GM19025 (cell line): ENCODE measurements at regions not wholly inside any gene's neighbourhood (a gene's known extent, or its start where the extent isn't known, plus 50 kb on each side); places are given as distances from the start of the nearest gene placed in this dataset.
"Not testable (repeated sequence)": the region's sequence is repeated elsewhere in the genome, so short reads cannot be mapped to it uniquely, and the experiment has no call there.

ENCODE experiments used
- ATAC-seq: cut with Tn5 transposase; IDR thresholded peaks from one replicate; pipeline ENCODE4 v1.9.1; 2021; ENCODE audit warnings: mild to moderate bottlenecking, low read depth, moderate library complexity; ENCODE audit not compliant: unreplicated experiment

DNA sequence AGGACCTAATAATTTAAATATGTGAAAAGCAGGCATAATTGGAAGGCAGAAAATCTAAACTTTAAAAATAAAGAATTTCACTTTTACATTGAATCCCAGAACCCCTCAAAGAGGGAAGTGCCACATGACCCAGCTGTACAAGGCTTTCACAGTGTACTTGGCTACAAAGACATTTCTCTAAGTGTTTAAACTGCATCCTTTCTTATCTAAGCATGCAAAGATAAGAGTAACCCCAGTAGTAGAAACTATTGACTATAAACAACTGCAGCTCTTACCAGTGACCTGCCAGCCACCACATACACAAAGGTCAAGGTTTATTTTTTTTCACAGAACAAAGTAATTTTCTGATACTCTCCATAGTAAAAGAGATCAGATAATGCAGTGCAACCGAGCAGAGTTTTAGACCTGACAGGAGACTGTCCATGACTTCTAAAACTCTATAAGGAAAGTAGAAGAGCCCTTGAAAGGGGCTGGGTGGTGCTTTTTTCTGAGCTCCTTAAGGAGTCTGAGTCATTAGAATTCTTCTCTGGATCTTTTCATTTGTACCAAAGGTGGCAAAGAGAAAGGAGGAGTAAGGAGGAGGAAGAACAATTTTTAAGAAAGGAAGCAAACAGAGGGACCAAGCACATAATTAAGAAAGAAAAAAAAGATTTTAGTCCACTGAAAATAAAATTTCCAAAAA, 750.6 kb downstream of the PRIM2 start:
- not testable (repeated sequence) for ATAC-seq

DNA sequence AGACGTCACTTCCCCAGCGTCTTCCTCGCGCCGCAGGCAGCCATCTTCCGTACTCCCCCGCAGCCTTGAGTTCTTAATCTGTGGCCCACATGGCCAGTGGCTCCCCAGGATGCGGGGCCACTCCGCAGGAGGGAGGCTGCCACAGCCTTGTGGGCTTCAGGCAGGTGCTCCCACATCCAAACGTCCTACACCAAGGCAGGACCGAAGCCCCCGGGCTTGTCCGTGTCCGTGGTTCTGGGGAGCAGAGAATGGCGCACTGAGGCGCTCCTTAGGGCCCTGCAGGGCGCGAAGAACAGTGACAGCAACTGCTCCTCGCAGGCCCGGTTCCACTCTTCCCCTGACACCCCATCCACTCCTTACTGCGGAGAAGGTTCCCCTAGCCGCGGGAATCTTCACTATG, 755.8 kb downstream of the PRIM2 start:
- ATAC-seq: no peak

DNA sequence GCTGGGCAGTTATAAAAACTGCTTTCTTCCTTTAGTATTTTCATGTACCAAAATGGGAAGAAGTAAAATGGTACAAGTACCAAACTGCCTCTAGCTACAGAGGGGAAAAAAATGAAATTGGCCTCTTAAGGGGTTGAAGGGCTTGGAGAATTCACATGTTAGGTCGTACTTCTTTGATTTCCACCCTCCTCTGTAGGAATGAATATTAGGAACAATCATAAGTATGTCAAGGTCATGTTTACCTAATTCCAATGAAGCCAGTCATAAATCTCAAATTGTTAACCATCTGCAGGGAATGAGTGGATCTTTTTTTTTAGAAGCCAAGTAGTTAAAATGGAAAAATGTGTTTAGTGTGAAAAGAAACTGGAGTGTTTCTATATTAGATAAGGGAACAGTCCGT, 772.6 kb downstream of the PRIM2 start:
- ATAC-seq: not testable (repeated sequence)

- not testable (repeated sequence) for ATAC-seq
Observed at GRCh38 chr6:58097251-58097650, 779.8 kb downstream of the PRIM2 start.

GRCh38 chr6:58113960-58114359, 796.5 kb downstream of the PRIM2 start:
- ATAC-seq: no peak

- not testable (repeated sequence) for ATAC-seq
Observed at GRCh38 chr6:58117162-58117561, 799.7 kb downstream of the PRIM2 start.

- not testable (repeated sequence) for ATAC-seq
Observed at GRCh38 chr6:58121616-58122015, 804.2 kb downstream of the PRIM2 start.

GRCh38 chr6:58123770-58124169, 806.3 kb downstream of the PRIM2 start:
- ATAC-seq: not testable (repeated sequence)

DNA sequence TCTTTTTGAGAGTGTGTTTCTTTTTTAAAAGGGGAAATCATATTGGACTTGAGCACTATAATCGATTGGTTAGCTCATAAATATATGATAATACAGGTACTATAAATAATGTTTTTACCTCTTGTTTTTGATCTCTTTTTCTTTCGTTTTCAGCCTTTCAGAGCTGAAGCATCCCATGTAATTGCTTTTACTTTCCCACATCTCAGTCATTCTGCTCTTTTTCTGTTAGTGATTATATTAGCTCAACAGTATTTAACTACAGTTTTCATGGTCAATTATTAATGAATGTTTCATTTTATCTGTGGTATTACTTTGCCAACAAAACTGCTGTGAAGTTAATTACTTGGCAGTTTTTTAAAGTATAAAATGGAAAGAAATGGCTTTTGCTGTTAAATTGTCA, 811.1 kb downstream of the PRIM2 start:
- peak; percentile 44 for ATAC-seq

- not testable (repeated sequence) for ATAC-seq
Observed at GRCh38 chr6:58129098-58129497, 811.7 kb downstream of the PRIM2 start.

DNA sequence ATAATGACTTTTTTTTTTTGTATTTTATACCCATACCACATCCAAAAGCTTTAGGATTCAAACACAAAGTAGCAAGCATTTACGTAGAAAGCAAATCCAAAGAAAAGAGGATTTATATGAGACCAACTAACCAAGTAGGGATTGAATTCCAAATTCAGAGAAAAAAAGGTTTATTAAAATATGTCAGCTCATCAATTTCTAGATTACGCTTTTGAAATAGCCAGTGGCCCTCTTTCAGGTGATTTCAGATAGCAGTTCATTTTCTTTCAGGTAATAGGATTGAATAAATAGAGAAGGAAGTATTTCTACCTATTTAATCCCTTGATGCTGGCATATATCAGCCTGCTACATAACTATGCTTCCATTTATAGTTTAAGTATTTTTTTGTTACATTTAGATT, 822.3 kb downstream of the PRIM2 start:
- ATAC-seq: not testable (repeated sequence)

DNA sequence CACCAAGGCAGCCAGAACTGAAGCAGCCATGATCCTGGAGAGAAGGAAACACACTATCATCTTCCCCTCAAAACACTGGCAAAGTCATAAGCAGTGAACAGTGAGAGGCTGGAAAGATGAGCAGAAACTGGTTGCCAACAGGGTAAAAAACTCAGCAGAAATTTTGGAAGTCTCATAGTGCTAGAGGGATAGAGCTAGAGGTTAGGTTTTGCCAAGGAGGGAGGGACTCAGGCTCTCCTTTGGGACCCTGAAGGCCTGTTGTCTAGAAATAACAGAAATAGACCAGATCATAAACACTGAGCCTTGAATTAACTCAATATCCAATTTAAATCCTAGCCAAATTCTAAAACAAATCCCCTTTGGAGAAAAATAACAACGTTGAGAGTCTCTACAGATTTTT, 853.6 kb downstream of the PRIM2 start:
- ATAC-seq: not testable (repeated sequence)

DNA sequence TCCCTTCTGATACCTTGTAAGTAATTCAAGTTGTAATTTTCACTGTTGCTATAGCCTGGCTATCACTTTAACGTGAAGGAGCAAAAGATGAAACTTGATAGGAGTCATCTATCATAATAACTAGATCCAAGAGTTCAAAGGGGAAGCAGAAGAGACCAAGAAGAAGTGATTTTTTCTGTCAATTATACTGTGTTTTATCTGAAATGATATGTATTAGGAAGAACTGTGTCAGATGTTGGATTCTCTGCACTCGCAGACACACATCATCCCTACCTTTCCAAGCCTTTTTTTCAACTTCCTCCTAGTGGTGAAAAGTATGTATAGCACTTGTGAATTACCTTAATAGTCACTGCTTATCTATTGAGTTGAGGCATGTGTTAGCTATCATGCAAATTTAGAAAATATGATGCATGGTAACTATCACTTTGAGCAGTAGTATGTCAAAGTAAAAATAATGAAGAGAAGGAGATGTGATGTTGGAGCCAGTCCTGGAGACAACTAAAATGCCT, 864.2 kb downstream of the PRIM2 start:
- ATAC-seq: not testable (repeated sequence)

DNA sequence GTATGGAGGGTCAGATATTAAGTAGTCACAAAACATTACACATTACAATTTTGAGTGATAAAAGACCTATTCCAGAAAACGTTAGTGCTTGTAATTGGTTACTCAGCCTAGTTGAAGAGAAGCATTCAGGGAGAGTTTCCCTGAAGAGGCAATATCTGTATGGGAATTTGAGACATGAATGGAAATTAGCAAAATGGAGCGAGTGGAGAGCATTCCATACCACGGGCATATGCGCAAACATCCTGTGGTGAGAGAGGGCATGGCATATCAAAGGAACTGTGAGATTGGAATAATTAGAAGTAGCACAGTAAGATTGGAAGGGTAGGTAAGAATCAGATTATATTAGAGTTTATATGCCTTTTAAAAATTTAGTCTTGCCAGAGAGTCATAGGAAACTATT, 867.9 kb downstream of the PRIM2 start:
- ATAC-seq: not testable (repeated sequence)

DNA sequence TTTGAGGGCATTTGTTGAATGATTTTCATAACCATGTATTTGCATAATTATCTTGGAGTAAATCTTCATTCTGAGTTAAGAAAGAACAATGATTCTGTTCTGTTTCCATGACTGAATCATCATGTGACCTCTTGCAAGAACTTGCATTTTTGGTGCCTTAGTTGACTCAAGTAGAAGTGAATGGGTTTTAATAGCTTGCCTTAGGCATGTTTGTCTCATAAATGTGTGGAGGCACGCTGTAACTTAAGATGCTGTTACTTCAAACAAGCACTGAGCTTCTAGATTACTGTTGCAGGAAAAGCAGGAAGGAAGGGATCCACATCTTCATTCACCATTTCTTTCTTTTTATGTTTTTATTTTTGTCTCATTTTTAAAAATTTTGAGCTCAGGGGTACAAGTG, 875.8 kb downstream of the PRIM2 start:
- not testable (repeated sequence) for ATAC-seq

- ATAC-seq: no peak
Observed at GRCh38 chr6:58198301-58198700, 880.9 kb downstream of the PRIM2 start.

DNA sequence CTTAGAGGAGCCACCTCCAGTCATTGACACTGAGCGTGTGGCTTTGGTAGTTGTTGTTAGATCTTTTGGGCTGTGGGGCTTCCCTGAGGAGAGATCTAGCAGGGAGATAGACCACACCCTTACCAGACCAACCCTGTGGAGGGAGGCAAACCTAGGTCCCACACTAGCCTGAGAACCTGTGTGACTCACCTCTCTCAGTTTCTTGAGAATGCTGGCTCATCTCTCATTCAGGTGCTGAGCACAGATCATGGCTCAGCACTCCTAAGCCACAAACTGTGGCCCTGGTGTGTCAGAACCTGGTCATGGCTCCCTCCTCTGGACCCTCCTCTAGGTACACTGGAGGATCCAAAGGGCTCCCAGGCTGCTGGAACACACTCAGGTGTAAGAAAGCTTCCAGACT, 919.7 kb downstream of the PRIM2 start:
- not testable (repeated sequence) for ATAC-seq

- not testable (repeated sequence) for ATAC-seq
Observed at GRCh38 chr6:58238421-58238820, 921.0 kb downstream of the PRIM2 start.

DNA sequence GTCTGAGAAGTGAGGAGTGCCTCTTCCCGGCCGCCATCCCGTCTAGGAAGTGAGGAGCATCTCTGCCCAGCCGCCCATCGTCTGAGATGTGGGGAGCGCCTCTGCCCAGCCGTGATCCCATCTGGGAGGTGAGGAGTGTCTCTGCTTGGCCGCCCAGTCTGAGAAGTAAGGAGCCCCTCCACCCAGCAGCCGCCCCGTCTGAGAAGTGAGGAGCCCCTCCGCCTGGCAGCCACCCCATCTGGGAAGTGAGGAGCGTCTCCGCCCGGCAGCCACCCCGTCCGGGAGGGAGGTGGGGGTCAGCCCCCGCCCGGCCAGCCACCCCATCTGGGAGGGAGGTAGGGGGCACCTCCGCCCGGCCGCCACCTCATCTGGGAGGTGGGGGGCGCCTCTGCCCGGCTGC, 940.2 kb downstream of the PRIM2 start:
- not testable (repeated sequence) for ATAC-seq

DNA sequence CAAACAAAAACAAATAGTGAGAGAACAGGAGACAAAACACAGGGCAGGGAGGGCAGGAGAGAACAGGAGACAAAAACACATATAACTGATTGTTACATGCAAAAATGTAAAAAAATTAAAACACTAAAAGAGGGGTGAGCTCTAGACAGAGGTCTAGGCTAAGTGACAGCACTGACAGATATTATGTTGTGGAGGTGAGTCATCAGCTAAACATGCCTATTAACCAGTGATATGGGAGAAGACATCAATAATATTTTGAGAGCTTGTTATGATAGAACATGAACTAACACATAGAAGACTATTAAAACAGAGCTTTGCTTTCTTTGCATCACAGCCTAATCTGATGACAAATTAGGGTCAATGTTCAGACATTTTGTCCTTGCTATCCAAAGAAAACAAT, 972.7 kb downstream of the PRIM2 start:
- ATAC-seq: no peak

GRCh38 chr6:58291319-58291718, 973.9 kb downstream of the PRIM2 start:
- not testable (repeated sequence) for ATAC-seq

- not testable (repeated sequence) for ATAC-seq
Observed at GRCh38 chr6:58307901-58308300, 990.5 kb downstream of the PRIM2 start.
